ENCODE measurements at regions not wholly inside any gene's neighbourhood (a gene's known extent, or its start where the extent isn't known, plus 50 kb on each side); places are given as distances from the start of the nearest gene placed in this dataset.

- TF ChIP-seq SETDB1 (IDR thresholded peaks at IDR 0.05; ENCODE audit: low read length), result no peak
- no peak for TF ChIP-seq GABPB2 (CRISPR knock-in tag; conservative IDR thresholded peaks at IDR 0.05)
- TF ChIP-seq, protein P1, sequence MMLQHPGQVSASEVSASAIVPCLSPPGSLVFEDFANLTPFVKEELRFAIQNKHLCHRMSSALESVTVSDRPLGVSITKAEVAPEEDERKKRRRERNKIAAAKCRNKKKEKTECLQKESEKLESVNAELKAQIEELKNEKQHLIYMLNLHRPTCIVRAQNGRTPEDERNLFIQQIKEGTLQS (IDR thresholded peaks at IDR 0.05), result 0 out of 2 replicates have a peak, but pooled peaks have one; percentile 28
- TF ChIP-seq, protein P1 (CRISPR knock-in tag; conservative IDR thresholded peaks at IDR 0.05), result no peak
- no peak for TF ChIP-seq ZNF449 (CRISPR knock-in tag; IDR thresholded peaks at IDR 0.05)
- peak; percentile 57 for TF ChIP-seq MGA (IDR thresholded peaks at IDR 0.05)
- TF ChIP-seq ZBTB9 (CRISPR knock-in tag; IDR thresholded peaks at IDR 0.05), result no peak
- TF ChIP-seq NR2C1 (IDR thresholded peaks at IDR 0.05), result no peak
- no peak; the same call in 1 of the 2 replicates for TF ChIP-seq NR2C1 (tag; IDR thresholded peaks at IDR 0.05)
- TF ChIP-seq, protein P2, sequence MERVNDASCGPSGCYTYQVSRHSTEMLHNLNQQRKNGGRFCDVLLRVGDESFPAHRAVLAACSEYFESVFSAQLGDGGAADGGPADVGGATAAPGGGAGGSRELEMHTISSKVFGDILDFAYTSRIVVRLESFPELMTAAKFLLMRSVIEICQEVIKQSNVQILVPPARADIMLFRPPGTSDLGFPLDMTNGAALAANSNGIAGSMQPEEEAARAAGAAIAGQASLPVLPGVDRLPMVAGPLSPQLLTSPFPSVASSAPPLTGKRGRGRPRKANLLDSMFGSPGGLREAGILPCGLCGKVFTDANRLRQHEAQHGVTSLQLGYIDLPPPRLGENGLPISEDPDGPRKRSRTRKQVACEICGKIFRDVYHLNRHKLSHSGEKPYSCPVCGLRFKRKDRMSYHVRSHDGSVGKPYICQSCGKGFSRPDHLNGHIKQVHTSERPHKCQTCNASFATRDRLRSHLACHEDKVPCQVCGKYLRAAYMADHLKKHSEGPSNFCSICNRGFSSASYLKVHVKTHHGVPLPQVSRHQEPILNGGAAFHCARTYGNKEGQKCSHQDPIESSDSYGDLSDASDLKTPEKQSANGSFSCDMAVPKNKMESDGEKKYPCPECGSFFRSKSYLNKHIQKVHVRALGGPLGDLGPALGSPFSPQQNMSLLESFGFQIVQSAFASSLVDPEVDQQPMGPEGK (CRISPR knock-in tag; IDR thresholded peaks at IDR 0.05; ENCODE audit: borderline replicate concordance), result no peak
- no peak for TF ChIP-seq ZNF311 (CRISPR knock-in tag; IDR thresholded peaks at IDR 0.05)
- TF ChIP-seq CTBP1 (IDR thresholded peaks at IDR 0.05; ENCODE audit: borderline replicate concordance), result 0 out of 2 replicates have a peak, but pooled peaks have one; percentile 12
These were observed 84.0 kb upstream of the KLF6 start (continued) for GRCh38 chr10:3869036-3869435.

Data from K562 (cell line).